Spleen (tissue), 11 donors: ENCODE measurements at regions not wholly inside any gene's neighbourhood (a gene's known extent, or its start where the extent isn't known, plus 50 kb on each side); places are given as distances from the start of the nearest gene placed in this dataset.

Experiments used
- DNase-seq: peaks from one replicate; pipeline ENCODE4 v3.0.0-alpha.2; 2020
- H3K27ac ChIP-seq, 8 donors: fragments of 200-600 bp; sonication (generic) in 7 of 8; 1 replicate in 4 of 8; 2 replicates in 4 of 8; pipeline versions ENCODE4 v1.5.0 to v1.8.0; 2016 to 2021; ENCODE audit warnings: inconsistent platforms in 4 of 8, mild to moderate bottlenecking in 4 of 8, moderate library complexity in 1 of 8
- H3K27me3 ChIP-seq, 7 donors: fragments of 200-600 bp; sonication (generic) in 6 of 7; replicated peaks in 1 of 7; 1 replicate in 4 of 7; 2 replicates in 3 of 7; pipeline versions ENCODE4 v1.5.0 to v1.8.0; 2016 to 2021; ENCODE audit warnings: inconsistent platforms in 3 of 7, mild to moderate bottlenecking in 1 of 7
- H3K36me3 ChIP-seq, 6 donors: fragments of 200-600 bp; sonication (generic) in 5 of 6; 1 replicate in 4 of 6; 2 replicates in 2 of 6; pipeline versions ENCODE4 v1.5.0 to v1.8.0; 2016 to 2021; ENCODE audit warnings: inconsistent platforms in 2 of 6
- H3K4me1 ChIP-seq, 6 donors: fragments of 200-600 bp; sonication (generic) in 5 of 6; 1 replicate in 3 of 6; 2 replicates in 3 of 6; pipeline versions ENCODE4 v1.5.0 to v1.8.0; 2016 to 2021; ENCODE audit warnings: inconsistent platforms in 3 of 6
- H3K4me3 ChIP-seq, 8 donors: fragments of 200-600 bp; sonication (generic) in 7 of 8; 1 replicate in 4 of 8; 2 replicates in 4 of 8; pipeline versions ENCODE4 v1.5.0 to v1.8.0; 2016 to 2021; ENCODE audit warnings: inconsistent platforms in 4 of 8, mild to moderate bottlenecking in 4 of 8, moderate library complexity in 2 of 8
- H3K9me3 ChIP-seq, 8 donors: fragments of 200-600 bp; sonication (generic) in 7 of 8; 1 replicate in 4 of 8; 2 replicates in 4 of 8; pipeline versions ENCODE4 v1.5.0 to v1.8.0; 2016 to 2021; ENCODE audit warnings: inconsistent platforms in 4 of 8
- POLR2A ChIP-seq, 3 donors: fragments of 450-650 bp; IDR thresholded peaks; one replicate each; pipeline ENCODE4 v1.5.1; 2017; ENCODE audit warnings: antibody characterized with exemption in 3 of 3, mild to moderate bottlenecking in 1 of 3
- POLR2AphosphoS5 ChIP-seq, 3 donors: sonication (generic); formaldehyde crosslinking; IDR thresholded peaks; one replicate each; pipeline ENCODE4 v1.5.1; 2017; ENCODE audit warnings: antibody characterized with exemption in 3 of 3
- WGBS, 5 donors: extraction: QIAGEN DNeasy Blood & Tissue Kit in 3 of 5; methylation state at CpG; one replicate each; pipeline versions ENCODE4 v1.1.5 to v1.1.7; 2013 to 2018; 5-methylcytosine and 5-hydroxymethylcytosine counted together
- intact Hi-C: fragments of 100-400 bp; cut with DNase I; formaldehyde crosslinking; loops from one replicate; pipeline ENCODE4 v1.15.0; 2023; ENCODE audit warnings: low total_unique reads
- TF ChIP-seq, protein P1 (sequence below), 11 experiments: fragments of 200-600 bp in 7 of 11; fragments of 450-650 bp in 4 of 11; sonication (generic) in 4 of 11; IDR thresholded peaks in 8 of 11; conservative IDR thresholded peaks in 3 of 11; 1 replicate in 7 of 11; 2 replicates in 4 of 11; pipeline versions ENCODE4 v1.4.0 to v1.8.0; 2016 to 2021; ENCODE audit warnings: antibody characterized with exemption in 11 of 11, inconsistent platforms in 4 of 11, mild to moderate bottlenecking in 1 of 11
- donor health status: healthy with polysubstance abuse.
- donor health status: DM: no; HTN: no; CAD: no; lungs with moderate emphysema.
- donor health status: DM: no; HTN: no; CAD: no.
- donor health status: Bipolar disorder and iron deficiency.
- donor health status: healthy.
- donor health status: DM: no; HTN: no; CAD: no.
- donor health status: DM: yes; HTN: yes; CAD: no.

DNA sequence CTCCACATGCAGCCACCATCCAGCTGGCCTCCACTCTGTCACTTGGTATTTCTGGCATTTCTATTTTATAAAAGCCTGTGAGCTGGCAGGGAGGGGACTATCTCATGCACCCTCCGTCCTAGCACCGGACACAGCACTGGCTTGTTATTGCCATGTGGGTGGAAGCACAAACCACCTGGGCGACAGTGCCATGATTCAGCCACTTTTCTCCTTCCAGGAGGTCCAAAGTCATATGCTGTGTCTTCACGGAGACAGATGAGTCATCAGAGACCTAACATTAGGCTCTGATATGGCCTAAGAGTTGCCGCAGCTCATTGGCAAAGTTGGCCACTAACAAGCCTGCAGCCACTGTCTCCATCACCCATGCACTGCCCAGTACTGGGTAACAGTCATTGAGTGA is 1123.0 kb downstream of the VRK1 start:
- Histone ChIP-seq H3K27me3 (no peaks in the 10 kb centered on the region), H3K27ac (no peak overlapping the region), H3K4me3 (no peak overlapping the region), H3K36me3 (no peaks in the 10 kb centered on the region), H3K9me3 (peaks cover 0 to 3% (median 0%) of the 10 kb centered on the region in 8 donors), H3K4me1 (no peaks in the 10 kb centered on the region)
- WGBS, 5 donors: 85 to 93% (median 87%) methylated on average over 5 of the region's 5 CpGs
- intact Hi-C loops: no loop called here
- TF ChIP-seq, protein P1, sequence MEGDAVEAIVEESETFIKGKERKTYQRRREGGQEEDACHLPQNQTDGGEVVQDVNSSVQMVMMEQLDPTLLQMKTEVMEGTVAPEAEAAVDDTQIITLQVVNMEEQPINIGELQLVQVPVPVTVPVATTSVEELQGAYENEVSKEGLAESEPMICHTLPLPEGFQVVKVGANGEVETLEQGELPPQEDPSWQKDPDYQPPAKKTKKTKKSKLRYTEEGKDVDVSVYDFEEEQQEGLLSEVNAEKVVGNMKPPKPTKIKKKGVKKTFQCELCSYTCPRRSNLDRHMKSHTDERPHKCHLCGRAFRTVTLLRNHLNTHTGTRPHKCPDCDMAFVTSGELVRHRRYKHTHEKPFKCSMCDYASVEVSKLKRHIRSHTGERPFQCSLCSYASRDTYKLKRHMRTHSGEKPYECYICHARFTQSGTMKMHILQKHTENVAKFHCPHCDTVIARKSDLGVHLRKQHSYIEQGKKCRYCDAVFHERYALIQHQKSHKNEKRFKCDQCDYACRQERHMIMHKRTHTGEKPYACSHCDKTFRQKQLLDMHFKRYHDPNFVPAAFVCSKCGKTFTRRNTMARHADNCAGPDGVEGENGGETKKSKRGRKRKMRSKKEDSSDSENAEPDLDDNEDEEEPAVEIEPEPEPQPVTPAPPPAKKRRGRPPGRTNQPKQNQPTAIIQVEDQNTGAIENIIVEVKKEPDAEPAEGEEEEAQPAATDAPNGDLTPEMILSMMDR (IDR thresholded peaks at IDR 0.05 in 8 of 11, conservative IDR thresholded peaks at IDR 0.05 in 3 of 11): no peak
- TF ChIP-seq POLR2AphosphoS5 (IDR thresholded peaks at IDR 0.05): no peak
- no peak for TF ChIP-seq POLR2A (IDR thresholded peaks at IDR 0.05)
- no peak for DNase-seq

DNA sequence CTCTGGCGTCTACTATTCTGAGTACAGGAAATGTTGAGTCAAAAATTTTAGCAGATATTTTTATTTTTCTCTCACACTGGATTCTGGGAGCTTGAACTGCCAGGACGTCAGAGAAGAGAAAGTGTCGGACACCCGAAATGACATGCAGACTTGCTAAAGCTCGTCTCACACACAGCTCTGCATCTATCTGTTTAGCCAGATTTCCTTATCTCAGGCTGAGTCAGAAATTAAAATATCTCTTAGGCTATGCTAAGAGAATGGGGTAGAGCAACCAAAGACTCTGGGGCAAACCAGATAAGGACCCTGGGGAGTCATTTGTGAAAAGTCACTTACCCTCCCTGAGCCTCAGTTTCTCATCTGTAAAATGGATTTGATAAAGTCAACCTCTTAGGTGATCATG is 1124.1 kb downstream of the VRK1 start:
- H3K9me3 ChIP-seq: peaks cover 0 to 3% (median 0%) of the 10 kb centered on the region in 8 donors
- H3K4me3 ChIP-seq: no peak overlapping the region
- H3K4me1 ChIP-seq: no peaks in the 10 kb centered on the region
- no peak overlapping the region for H3K27ac ChIP-seq
- intact Hi-C loops: no loop called here
- TF ChIP-seq, protein P1 (IDR thresholded peaks at IDR 0.05 in 8 of 11, conservative IDR thresholded peaks at IDR 0.05 in 3 of 11): no peak
- no peak for TF ChIP-seq POLR2A (IDR thresholded peaks at IDR 0.05)
- no peak for TF ChIP-seq POLR2AphosphoS5 (IDR thresholded peaks at IDR 0.05)
- no peaks in the 10 kb centered on the region for H3K36me3 ChIP-seq
- DNase-seq: no peak
- H3K27me3 ChIP-seq: no peaks in the 10 kb centered on the region
- 57 to 72% (median 63%) methylated on average over 5 of the region's 5 CpGs for WGBS, 5 donors

DNA sequence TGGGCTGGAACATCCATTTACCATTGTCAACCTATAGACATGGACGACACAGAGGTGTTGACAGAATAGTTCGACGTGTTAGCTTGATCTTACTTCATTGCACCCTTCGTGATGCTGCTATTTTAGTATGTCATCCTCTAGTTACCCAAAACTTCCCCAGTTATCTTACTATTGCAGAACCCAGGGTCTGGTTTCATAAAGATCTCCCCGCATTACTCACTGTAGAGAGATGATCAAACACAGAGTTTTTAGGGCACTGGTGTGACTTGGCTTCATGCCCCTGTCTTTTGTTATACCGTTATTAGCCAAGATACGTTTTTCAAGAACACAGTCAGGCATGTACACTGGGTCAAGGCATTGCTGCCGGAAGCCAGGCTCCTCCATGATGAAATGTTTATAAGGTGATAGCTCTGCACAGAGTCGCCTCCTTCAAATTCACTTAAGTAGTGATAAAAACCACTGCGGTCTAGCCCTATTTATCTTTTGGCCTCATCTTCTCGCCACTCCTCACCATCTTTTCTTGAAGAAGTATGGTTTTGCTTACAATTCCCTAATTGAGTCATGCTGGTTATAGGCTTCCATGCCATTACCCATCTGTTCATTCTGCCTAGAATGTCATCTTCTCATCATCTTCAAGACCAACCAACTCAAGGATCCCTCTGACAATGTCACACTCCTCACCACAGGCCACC is 1127.9 kb downstream of the VRK1 start:
- no peaks in the 10 kb centered on the region for H3K4me1 ChIP-seq
- H3K27ac ChIP-seq: no peak overlapping the region
- H3K4me3 ChIP-seq: no peak overlapping the region
- TF ChIP-seq POLR2AphosphoS5 (IDR thresholded peaks at IDR 0.05): no peak
- TF ChIP-seq POLR2A (IDR thresholded peaks at IDR 0.05): no peak
- TF ChIP-seq, protein P1 (IDR thresholded peaks at IDR 0.05 in 8 of 11, conservative IDR thresholded peaks at IDR 0.05 in 3 of 11): no peak
- peaks cover 0 to 3% (median 0%) of the 10 kb centered on the region in 8 donors for H3K9me3 ChIP-seq
- intact Hi-C loops: no loop called here
- WGBS, 5 donors: 81 to 92% (median 88%) methylated on average over 11 of the region's 11 CpGs
- H3K36me3 ChIP-seq: no peaks in the 10 kb centered on the region
- no peaks in the 10 kb centered on the region for H3K27me3 ChIP-seq
- no peak for DNase-seq

DNA sequence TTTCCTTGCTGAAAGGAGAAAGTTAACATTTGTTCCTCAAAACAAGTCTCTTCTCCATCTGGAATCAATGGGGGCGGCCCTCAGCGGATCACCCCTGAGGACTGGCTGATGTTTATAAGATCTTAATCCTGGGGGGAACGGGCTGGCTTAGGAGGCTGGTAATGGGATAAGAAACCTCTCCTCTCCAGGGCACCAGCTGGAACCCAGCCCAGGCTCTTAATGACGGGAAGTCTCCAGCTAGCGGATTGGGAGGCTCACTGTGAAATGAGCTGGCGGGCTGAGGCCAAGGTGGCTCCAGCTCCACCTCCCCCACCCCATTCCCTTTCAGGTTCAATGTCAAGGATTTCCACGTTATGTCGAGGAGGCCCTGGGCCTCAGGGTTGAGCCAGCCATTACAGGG is 1133.0 kb downstream of the VRK1 start:
- TF ChIP-seq, protein P1 (IDR thresholded peaks at IDR 0.05 in 8 of 11, conservative IDR thresholded peaks at IDR 0.05 in 3 of 11): no peak
- TF ChIP-seq POLR2A (IDR thresholded peaks at IDR 0.05): no peak
- no peak for TF ChIP-seq POLR2AphosphoS5 (IDR thresholded peaks at IDR 0.05)
- H3K4me1 ChIP-seq: no peaks in the 10 kb centered on the region
- intact Hi-C loops: no loop called here
- H3K36me3 ChIP-seq: no peaks in the 10 kb centered on the region
- no peaks in the 10 kb centered on the region for H3K27me3 ChIP-seq
- WGBS, 5 donors: 80 to 90% (median 84%) methylated on average over 8 of the region's 8 CpGs
- H3K27ac ChIP-seq: no peak overlapping the region
- H3K4me3 ChIP-seq: no peak overlapping the region
- DNase-seq: no peak
- H3K9me3 ChIP-seq: no peaks in the 10 kb centered on the region
